AML-193 (cell line): ENCODE measurements at regions not wholly inside any gene's neighbourhood (a gene's known extent, or its start where the extent isn't known, plus 50 kb on each side); places are given as distances from the start of the nearest gene placed in this dataset.

Source experiments
- DNase-seq, 2 experiments: peaks; one replicate each; lab custom pipeline; 2025; lab: John Stamatoyannopoulos, UW

DNA sequence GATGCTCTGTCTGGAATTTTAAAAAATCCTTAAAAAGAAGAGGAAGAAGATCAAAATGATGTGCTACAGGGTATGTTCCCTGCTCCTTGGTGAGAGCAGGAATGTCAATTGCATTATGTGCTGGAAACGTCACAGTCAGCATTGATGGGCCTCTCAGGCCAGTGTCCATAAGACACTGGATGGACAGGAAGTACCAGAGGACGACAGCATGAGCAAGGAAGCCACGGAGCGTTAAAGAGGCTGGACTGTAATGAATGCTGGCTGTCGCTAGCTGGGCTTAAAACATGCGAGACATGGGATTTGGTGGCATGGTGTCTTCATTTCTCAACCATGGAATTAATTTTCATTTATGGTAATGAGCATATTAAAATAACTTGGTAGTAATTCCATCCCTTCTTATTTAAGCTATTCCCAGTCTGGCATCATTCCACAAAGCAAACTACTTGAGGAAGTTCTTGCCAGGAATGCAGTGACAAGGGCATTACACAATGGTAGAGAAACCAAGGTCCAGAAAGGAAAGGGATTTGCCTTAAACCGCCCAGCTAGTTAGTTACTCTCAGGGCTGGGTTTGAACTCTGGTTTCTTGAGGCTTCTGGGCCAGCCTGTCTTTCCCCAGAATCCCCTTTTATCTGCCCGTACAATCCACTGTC, 166.6 kb upstream of the SOX4 start:
- no peak for DNase-seq

DNA sequence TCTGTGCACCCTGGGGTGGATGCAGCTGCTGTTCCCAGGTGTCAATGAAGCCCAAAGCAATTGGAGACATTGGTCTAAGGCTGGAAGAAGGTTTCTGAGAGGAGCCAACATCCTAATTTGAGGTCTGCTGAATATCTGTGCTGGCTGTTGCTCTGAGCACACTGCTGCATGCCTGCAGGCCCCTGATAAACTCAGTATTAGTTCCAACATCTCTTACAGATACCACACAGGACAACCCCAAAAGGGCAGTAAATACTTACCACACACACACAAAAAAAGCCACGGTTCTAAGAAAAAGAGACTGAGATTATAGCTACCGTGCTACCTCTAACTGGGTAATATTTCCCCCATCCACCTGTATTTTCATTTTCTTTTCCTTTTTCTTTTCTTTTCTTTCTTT, 164.3 kb upstream of the SOX4 start:
- DNase-seq, result no peak

DNA sequence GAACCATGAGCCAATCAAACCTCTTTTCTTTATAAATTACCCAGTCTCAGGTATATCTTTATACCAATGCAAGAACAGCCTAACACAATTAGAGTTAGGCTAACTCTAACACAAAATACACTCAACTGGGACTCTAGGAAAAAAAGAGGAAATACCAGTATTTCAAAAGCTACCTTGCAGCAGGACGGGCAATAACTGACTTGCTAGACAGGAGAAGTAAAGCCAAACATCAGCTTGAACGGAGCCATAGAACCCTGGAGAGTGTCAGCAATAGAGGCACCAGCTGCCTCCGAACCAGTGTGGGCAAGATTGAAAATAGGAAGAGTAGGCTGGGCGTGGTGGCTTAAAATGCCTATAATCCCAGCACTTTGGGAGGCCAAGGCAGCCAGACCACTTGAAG, 162.0 kb upstream of the SOX4 start:
- DNase-seq, result peak; percentile 86 to 91

DNA sequence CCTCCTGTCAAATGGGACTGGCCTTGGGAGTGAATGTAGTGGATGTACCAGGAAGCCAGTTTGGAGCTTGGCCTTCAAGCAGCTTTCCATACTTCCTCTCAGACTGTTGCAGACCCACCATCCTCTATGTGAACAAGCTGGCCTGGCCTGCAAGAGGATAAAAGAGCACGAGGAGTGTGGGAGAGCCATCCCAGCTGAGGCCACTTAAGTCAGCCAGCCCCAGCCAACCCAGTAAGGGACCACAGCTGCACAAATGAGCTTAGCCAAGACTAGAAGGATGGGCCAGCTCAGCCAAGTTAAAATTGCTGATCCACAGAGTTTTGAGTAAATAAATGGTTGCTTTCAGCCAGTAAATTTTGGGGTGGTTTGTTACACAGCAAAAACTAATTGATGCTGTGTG, 156.9 kb upstream of the SOX4 start:
- no peak for DNase-seq

DNA sequence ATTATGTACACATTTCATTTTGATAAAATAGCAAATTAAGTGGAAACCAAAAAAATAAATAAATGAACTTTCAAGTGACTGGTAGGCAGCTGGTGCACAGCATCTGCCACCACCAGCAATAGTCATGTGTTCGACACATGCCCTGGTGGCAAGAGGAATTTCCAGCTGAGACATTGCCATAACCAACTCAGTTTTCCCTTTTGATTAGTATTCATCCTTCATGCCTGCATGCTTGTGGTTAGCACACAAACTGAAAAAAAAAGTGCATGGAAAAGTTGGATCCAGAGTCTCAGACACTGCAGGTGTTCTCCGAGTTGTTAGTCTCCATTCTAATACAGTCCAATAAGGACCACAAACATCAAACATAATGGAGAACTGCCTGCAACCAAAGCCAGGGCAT, 156.0 kb upstream of the SOX4 start:
- no peak for DNase-seq

DNA sequence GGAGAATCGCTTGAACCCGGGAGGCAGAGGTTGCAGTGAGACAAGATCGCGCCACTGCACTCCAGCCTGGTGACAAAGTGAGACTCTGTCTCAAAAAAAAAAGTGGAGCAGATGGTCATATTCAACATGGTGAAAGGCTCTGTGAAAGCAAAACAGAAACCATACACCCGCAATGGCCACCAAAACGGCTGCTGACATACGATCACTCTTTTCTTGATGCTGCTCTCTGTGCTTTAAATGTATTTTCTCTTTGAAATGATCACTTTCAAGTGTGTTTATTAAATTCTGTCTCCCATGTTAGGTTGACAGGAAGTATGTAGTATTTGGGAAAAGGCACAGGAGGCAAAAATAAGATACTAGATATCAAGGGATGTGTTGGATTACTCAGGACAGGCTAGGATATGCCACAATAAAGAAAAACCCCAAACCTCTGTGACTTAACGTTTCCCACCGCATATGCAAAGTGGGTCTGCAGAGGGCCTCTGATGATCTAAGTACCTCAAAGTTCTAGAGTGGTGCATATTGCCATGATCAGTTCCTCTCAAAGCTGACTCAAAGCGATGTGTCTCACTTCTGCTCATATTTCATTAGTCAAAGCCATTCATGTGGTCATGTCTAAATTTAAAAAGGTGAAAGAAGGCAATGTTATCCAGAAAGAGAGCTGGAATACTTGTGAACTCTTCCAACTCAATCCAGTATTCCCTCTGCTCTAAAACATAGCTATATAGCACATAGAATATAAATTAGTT, 155.1 kb upstream of the SOX4 start:
- DNase-seq, result peak; percentile 23 to 30

DNA sequence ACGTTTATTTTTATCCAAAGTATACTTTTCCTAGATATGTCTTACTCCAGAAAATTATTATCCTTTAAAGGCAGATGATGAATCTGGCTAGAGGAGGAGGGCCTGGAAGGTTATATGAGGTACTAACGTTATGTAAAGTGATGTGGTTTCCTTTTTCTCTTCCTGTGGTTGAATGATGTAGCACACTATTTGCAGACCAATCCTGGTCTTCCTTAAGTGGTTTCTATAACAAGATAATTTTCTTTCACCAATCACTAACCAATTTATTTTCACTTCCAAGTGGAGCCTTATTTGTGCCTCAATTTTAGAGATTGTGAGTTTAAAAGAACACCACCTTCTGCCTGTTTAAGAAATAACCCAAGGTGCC, 154.6 kb upstream of the SOX4 start:
- DNase-seq, result peak; percentile 84 to 88

DNA sequence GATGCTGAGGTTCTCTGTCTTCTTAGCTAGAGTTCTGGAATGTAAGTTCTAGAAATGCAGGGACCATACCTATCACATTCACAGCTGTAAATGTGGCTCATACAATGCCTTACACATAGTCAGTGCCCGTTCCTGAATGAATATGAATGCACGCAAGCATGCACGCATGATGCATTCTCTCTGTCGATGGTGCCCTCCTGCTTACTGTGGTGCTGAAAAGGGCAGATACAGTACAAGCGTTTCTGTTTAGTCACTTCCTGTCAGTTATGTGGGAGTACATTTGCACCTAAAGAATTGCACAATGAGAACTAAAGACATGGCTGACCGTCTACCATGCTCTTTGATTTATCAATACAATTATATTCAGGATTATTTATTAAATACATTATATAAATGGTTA, 152.2 kb upstream of the SOX4 start:
- DNase-seq, result peak; percentile 50 to 69

DNA sequence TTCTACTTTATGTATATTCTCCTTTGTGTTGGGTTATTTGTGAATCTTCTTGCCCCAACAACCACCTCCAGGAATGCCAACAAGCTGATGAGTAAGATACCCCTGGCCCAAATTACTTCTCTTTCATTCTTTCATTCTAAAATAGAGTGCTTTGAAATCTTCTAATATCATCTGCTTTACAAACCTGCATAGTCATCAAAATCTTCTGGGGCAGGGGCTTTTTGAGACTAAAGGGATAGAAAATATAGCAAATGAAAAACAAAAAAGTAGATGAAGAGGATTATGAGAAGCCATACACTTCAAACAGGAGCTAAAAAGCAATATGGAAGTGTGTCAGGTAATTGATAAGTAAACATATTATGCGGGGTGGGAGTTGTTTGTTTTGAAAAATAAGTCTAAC, 150.7 kb upstream of the SOX4 start:
- DNase-seq, result no peak

DNA sequence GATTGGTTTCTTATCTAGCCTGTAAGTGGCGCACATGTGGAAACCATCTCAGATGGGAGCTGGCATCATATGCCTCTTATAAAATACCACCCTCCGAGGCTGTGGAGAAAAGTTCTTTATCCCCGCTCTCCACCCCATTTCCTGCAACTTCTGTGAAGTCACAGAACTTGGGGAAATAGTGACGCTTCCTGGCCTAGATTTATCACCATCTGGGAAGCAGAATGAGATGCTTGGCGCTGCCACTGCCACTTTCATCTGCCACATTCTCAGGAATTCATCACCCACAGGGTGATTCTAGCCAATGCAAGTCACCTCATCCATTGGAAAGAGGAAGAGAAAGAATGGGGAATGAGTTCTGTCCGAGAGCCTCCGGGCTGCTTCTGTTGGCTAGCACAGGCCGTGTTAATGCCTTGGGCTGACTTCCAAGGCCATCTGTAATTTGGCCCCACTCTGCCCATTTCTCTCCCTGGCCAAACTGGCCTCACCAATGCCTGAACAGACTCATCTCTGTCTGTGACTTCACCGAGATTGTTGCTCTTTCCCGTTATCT, 148.8 kb upstream of the SOX4 start:
- DNase-seq, result no peak

DNA sequence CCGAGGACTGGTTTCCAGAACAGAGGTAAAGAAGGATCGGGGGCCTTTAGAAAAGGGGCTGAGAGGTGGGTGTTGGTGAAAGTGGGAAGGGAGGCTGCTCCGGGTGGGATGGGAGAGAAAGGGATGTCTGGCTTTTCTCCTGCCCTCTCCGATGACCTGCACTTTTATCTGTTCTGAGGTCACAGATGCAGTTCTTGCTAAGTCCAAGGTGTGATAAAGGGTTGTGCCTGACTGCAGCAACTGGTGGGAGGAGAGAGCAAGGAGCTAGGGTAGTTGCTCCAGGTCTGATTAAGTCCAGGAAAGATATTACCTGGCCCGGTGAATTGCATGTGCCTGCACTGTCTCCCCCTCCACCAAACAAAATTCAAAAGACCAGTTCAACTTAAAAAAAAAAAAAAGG, 145.6 kb upstream of the SOX4 start:
- DNase-seq, result no peak

DNA sequence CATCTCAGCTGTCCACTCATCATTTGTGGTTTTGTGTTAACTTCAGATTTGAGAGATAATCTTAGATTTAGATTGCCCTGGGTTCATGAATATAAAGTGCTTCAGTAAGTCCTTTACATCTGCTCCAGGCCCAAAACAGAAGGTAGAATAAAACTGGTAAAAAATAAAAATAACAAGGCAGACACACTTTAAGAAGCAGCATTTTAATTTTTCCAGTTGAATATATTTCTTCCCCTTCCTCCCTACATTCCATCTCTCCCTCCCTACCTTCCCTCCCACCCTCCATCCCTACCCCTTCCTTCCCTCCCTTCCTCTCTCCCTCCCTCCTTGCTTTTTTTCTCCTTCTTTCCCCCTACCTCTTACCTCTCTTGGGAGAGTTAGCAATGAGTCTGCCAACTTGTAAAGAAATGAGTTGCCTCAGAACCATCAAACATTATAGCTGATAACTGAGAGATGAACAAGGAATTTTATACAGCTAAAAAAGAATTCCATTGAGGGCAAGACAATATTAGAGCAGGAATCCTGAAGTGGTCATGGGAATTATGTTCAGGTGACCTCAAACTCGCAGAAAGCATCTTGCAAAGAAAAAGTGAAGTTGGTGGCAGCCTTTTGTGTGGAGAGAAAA, 145.0 kb upstream of the SOX4 start:
- no peak for DNase-seq

DNA sequence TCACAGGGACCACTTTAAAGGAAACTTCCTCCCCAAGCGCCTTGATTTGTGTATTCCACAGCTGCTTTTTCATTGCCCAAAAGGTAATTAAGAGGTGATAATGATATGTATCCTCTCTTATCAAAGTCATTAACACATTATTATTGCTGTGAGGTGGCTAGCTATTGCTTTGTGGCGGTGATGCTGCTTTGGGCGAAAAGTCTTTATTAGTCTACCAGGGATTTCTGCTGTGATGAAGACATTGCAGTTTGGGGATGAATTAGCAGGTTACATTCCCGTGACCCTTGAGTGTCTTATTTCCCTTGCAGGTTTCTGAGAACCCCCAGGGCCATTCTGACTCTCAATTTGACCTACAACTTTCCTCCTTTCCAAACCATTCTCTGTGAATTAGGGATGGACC, 143.4 kb upstream of the SOX4 start:
- no peak for DNase-seq

DNA sequence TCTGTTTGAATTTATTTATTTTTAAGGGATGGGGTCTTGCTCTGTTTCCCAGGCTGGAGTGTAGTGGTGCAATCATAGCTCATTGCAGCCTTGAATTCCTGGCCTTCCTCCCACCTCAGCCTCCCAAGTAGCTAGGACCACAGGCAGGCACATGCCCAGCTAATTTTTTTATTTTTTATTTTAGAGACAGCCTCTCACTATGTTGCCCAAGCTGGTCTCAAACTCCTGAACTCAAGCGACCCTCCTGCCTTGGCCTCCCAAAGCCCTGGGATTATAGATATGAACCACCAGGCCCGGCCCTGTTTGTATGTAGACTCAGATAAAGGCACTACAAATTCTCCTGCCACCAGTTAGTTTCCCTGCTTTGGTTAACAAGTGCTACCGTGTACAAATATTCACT, 142.9 kb upstream of the SOX4 start:
- no peak for DNase-seq

DNA sequence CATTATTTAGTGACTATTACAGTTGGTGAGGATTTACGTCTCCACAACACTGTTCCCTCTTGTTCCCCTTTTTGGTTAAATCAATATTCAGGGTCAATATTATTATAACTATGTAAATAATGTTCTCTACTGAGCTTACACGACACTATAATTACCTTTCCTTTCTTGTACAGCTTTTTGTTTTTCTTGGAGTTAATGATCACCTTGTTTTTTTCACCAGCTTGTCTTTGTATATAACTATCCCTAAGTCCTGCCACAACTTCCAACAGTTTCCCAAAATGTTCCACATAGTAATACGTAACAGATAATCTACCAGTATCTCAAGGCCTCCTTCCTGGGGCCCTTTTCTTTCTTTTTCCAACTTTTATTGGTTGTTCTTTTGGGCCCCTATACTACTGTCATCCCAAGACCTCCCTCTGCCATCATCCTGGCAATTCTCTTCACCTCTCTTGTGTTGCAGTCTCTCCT, 142.0 kb upstream of the SOX4 start:
- no peak for DNase-seq

DNA sequence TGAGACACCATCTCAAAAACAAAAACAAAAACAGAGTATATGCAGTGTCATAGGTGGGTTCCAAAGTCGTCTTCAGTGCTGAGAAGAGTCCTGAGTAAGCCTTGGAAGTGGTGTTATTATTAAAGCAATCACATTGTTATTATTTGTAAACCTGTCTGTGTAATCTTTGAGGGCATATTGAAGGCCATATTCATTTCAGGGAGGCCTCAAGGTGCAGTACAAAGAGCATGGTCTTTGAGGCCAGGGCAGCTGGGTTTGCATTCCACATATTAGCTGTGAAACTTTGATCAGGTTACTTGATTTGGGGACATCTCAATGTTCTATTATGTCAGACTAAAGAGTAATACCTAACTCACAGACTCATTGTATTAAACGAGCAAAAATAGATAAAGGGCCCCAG, 139.3 kb upstream of the SOX4 start:
- no peak for DNase-seq

DNA sequence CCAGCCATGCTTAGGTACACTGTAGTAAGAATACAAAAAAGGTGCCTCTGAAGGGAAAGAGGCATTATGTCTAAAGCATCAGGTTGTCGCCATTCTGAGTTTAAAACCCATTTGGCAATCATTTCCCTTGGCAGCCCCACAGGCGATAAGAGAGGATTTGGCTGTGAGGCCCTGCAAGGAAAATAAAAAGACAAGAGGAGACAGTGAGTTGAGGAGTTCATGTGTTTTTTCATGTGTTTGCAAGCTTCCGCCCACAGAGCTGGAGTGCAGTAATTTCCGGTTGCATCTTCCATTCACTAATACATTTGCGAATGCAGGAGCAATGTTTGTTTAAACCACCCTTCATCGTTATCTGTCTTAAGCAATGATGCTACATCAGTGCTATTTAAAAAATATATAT, 138.5 kb upstream of the SOX4 start:
- DNase-seq, result no peak

DNA sequence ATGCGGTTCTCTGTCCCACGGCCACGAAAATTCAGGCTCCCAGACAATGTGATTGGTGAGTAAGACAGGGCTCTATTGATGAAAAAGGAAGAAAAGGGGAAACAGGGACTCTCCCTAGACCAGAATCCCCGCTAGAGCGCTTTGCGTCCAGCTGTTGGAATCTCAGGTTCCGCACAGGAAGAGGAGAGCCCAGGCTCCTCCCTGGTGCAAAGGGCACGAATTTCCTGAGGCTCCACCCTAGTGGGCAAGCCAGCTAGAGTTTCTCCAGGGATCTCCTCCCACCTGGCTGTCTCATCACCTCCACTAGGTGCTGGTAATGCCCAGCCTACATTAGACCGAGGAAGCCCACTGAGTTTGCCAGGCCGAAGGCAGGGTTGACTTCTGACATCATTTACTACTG, 135.9 kb upstream of the SOX4 start:
- DNase-seq, result no peak

DNA sequence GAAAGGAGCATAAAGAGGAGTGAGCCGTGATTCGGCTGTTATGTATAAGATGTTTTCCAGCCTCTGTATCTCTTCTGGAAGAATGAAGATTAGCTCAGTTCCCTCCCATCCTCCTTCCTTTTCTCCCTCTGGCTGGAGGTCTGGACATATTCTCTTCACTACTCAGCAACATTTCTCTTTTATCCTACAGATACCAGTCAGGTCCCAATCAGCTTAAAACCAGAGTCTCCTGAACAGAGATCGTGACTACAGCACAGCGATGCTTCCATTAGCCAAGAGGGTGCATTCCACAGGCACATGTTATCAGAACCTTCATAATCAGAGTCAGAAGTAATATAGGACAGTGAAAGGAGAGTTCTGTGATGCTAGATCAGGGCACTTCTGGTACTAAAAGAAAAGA, 133.9 kb upstream of the SOX4 start:
- no peak for DNase-seq

DNA sequence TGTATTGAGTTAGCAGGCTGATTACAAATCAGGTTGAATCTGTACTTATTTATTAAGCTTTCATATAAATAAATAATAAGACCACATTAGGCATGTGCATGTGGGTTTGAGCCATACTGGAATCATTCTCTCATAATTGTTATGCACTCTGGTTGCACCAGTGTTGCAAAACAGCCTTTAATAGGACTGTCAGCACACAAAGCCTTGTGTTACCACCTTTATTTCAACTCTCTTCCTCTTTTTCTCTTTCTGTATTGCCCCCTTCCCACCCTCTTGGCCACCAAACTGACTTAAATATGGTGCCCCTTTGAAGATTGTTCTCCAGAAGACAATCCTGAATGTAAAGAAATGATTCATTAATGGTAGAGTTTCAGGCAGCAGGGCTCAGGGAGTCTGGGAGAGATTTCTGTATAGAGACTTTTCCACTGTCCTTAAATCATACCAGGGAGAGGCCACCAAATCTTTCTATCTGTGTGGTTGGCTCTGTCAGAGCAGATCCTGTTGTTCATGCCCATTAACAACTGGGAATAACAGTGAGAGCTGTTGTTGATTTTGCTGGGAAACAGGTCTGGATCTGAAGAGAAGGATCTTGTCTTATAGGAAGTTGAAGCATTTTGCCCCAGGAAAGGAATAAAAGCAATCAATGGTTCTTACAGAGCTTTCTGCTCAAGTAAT, 131.6 kb upstream of the SOX4 start:
- peak in 1 of 2 experiments; percentile 3 for DNase-seq

DNA sequence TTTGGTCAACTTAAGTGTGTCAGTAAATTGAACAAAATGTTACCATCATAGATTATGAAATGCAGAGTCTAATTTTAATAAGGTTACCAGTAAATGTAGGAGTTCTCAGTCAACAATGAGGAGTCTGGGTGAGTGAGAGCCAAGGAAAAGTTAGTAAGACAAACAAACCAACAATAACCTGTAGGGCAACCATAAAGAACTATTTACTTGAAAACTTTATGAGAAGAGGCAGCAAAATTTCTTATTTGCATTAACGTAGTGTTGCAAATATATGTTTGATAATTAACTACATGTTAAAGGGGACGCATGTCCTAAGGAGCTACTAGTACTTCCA, 131.1 kb upstream of the SOX4 start:
- DNase-seq, result no peak

DNA sequence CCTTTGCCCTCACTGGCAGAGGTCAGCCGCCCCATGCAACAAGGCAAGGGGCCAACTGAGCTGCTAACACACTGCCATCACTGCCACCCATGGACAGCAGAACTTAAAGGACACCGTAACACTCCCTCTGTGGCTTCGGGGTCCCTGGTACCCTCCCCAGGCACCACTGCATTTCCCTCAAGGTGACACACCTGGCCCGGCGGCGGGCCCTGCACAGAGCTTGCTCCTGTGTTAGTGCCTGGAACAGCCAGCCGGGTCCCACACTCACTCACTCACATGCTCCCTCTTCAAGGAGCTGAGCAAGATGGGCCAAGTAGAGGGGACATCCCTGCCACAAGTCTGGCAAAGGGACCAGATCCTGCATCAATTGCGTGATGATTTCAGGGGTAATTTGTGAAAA, 126.5 kb upstream of the SOX4 start:
- DNase-seq, result no peak

DNA sequence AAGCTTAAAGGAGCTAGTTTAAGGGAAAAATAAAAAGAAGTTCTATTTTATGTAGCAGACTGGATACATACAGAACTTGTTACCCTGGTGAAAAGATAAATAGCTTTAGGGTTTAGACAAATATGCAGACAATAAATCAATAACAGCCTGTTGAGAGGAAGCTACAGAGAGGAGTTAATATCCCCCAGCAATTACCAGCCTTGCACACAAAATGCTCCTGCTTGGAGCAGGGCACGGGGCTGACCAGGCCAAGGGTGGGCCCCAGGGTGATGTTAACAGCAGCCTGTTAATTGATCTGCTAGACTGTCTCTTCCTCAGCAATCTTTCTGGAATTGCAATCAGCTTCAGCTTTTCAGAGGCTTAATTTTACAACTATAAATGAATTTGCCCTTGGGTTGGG, 125.1 kb upstream of the SOX4 start:
- DNase-seq, result no peak
